H1 (cell line): ENCODE measurements at regions not wholly inside any gene's neighbourhood (a gene's known extent, or its start where the extent isn't known, plus 50 kb on each side); places are given as distances from the start of the nearest gene placed in this dataset.

Experiments
- CTCF ChIA-PET: fragments of 300-600 bp; sonication (Branson Sonifier 250); formaldehyde crosslinking; loops from one replicate; lab custom pipeline; 2021; ENCODE audit not compliant: partially characterized antibody; lab: Charles Lee
- POLR2A ChIA-PET: fragments of 300-600 bp; sonication (Branson Sonifier 250); formaldehyde crosslinking; loops from one replicate; lab custom pipeline; 2021; ENCODE audit warnings: inconsistent platforms; ENCODE audit not compliant: partially characterized antibody; lab: Charles Lee
- DNase-seq, 2 experiments: peaks; one replicate each; pipeline versions ENCODE4 v3.0.0 to v3.0.0-alpha.2; 2010 to 2022; ENCODE audit warnings: low spot score in 2 of 2, low read depth in 1 of 2, mixed read lengths in 1 of 2
- FAIRE-seq: peaks from 2 replicates; lab custom pipeline; 2011; peaks lifted over from hg19 to GRCh38; lab: Jason Lieb, UNC
- H2AFZ ChIP-seq: 2 replicates; pipeline ENCODE4 v1.8.1; 2012; ENCODE audit warnings: low read length, inconsistent platforms
- H2AK5ac ChIP-seq: 2 replicates; pipeline ENCODE4 v1.6.1; 2013; ENCODE audit warnings: low read depth, low read length
- H2BK120ac ChIP-seq: replicated peaks from 2 replicates; pipeline ENCODE3; 2013; ENCODE audit warnings: low read depth, low read length, inconsistent platforms
- H2BK12ac ChIP-seq: 2 replicates; pipeline ENCODE4 v1.6.1; 2013; ENCODE audit warnings: low read depth, low read length
- H2BK15ac ChIP-seq: 2 replicates; pipeline ENCODE4 v1.6.1; 2013; ENCODE audit warnings: low read length
- H2BK20ac ChIP-seq: 2 replicates; pipeline ENCODE4 v1.6.1; 2013; ENCODE audit warnings: low read length
- H2BK5ac ChIP-seq: 2 replicates; pipeline ENCODE4 v1.6.1; 2013; ENCODE audit warnings: low read depth, low read length
- H3K14ac ChIP-seq: 2 replicates; pipeline ENCODE4 v1.6.1; 2013; ENCODE audit warnings: inconsistent platforms; ENCODE audit not compliant: insufficient read length
- H3K18ac ChIP-seq: 2 replicates; pipeline ENCODE4 v1.6.1; 2013; ENCODE audit warnings: low read length; ENCODE audit errors: extremely low read depth
- H3K23ac ChIP-seq: 2 replicates; pipeline ENCODE4 v1.6.1; 2013; ENCODE audit warnings: inconsistent platforms; ENCODE audit not compliant: insufficient read length
- H3K23me2 ChIP-seq: 2 replicates; pipeline ENCODE4 v1.6.1; 2013; ENCODE audit warnings: low read depth, low read length
- H3K27ac ChIP-seq: 2 replicates; pipeline ENCODE4 v1.6.1; 2011; ENCODE audit warnings: low read depth, low read length, inconsistent platforms
- H3K27me3 ChIP-seq, 4 experiments: replicated peaks in 1 of 4; 1 replicate in 1 of 4; 2 replicates in 3 of 4; pipeline versions ENCODE4 v1.6.1 to v1.8.1; 2011 to 2013; ENCODE audit warnings: low read length in 3 of 4, mild to moderate bottlenecking in 3 of 4, inconsistent platforms in 2 of 4, mixed read lengths in 2 of 4, moderate library complexity in 1 of 4; ENCODE audit not compliant: control insufficient read depth in 3 of 4, insufficient read depth in 3 of 4; ENCODE audit errors: extremely low read depth in 1 of 4
- H3K36me3 ChIP-seq, 4 experiments: 2 replicates each; pipeline versions ENCODE4 v1.6.1 to v1.8.1; 2011 to 2013; ENCODE audit warnings: mild to moderate bottlenecking in 4 of 4, low read length in 3 of 4, moderate library complexity in 2 of 4, control low read depth in 1 of 4, inconsistent platforms in 1 of 4; ENCODE audit not compliant: insufficient read depth in 4 of 4, control insufficient read depth in 2 of 4
- H3K4ac ChIP-seq: replicated peaks from 2 replicates; pipeline ENCODE3; 2013; ENCODE audit warnings: low read length, low read depth, mixed read lengths, inconsistent platforms; ENCODE audit not compliant: insufficient read length
- H3K4me1 ChIP-seq, 4 experiments: replicated peaks in 1 of 4; 1 replicate in 1 of 4; 2 replicates in 3 of 4; pipeline versions ENCODE4 v1.6.1 to v1.8.1; 2011 to 2013; ENCODE audit warnings: low read length in 3 of 4, inconsistent platforms in 2 of 4, mixed read lengths in 1 of 4; ENCODE audit not compliant: insufficient read depth in 4 of 4, control insufficient read depth in 3 of 4
- H3K4me2 ChIP-seq, 2 experiments: 2 replicates each; pipeline versions ENCODE4 v1.6.1 to v1.8.1; 2011 to 2013; ENCODE audit warnings: low read depth in 2 of 2, low read length in 2 of 2, control low read depth in 1 of 2, inconsistent platforms in 1 of 2, mild to moderate bottlenecking in 1 of 2; ENCODE audit not compliant: insufficient read depth in 1 of 2
- H3K4me3 ChIP-seq, 4 experiments: fragments of 200-600, 300-600 bp in 1 of 4; sonication (generic), shearing (Covaris generic), sonication (Bioruptor Twin) in 1 of 4; 2 replicates each; pipeline versions ENCODE4 v1.5.1 to v1.8.1; 2011 to 2016; ENCODE audit warnings: low read length in 4 of 4, low read depth in 3 of 4, control low read depth in 2 of 4, inconsistent platforms in 2 of 4, mild to moderate bottlenecking in 2 of 4, mixed read lengths in 1 of 4, moderate library complexity in 1 of 4; ENCODE audit not compliant: insufficient read depth in 2 of 4; ENCODE audit errors: extremely low read depth in 1 of 4
- H3K56ac ChIP-seq: replicated peaks from 2 replicates; pipeline ENCODE3; 2013; ENCODE audit warnings: low read depth, mild to moderate bottlenecking, mixed read lengths, low read length, inconsistent platforms; ENCODE audit not compliant: insufficient read length
- H3K79me1 ChIP-seq: 2 replicates; pipeline ENCODE4 v1.6.1; 2013; ENCODE audit warnings: low read depth, low read length, control low read depth
- H3K79me2 ChIP-seq, 2 experiments: 2 replicates each; pipeline versions ENCODE4 v1.6.1 to v1.8.1; 2012 to 2013; ENCODE audit warnings: low read length in 2 of 2, mild to moderate bottlenecking in 2 of 2, inconsistent platforms in 1 of 2; ENCODE audit not compliant: insufficient read depth in 2 of 2, control insufficient read depth in 1 of 2
- H3K9ac ChIP-seq, 4 experiments: replicated peaks in 1 of 4; 1 replicate in 1 of 4; 2 replicates in 3 of 4; pipeline versions ENCODE4 v1.6.1 to v1.8.1; 2011 to 2013; ENCODE audit warnings: low read depth in 3 of 4, low read length in 3 of 4, control low read depth in 2 of 4, mild to moderate bottlenecking in 2 of 4, moderate library complexity in 2 of 4, inconsistent platforms in 1 of 4; ENCODE audit errors: extremely low read depth in 1 of 4
- H3K9me3 ChIP-seq, 2 experiments: 2 replicates each; pipeline versions ENCODE4 v1.6.1 to v1.8.1; 2012 to 2013; ENCODE audit warnings: mild to moderate bottlenecking in 2 of 2, moderate library complexity in 2 of 2, control low read depth in 1 of 2, inconsistent platforms in 1 of 2, low read depth in 1 of 2, low read length in 1 of 2, mixed read lengths in 1 of 2; ENCODE audit not compliant: insufficient read depth in 2 of 2
- H4K20me1 ChIP-seq, 2 experiments: replicated peaks in 1 of 2; 2 replicates each; pipeline versions ENCODE3 to v1.8.1; 2011 to 2013; ENCODE audit warnings: inconsistent platforms in 2 of 2, low read length in 2 of 2, mild to moderate bottlenecking in 1 of 2; ENCODE audit not compliant: insufficient read depth in 2 of 2, control insufficient read depth in 1 of 2
- H4K5ac ChIP-seq: 2 replicates; pipeline ENCODE4 v1.6.1; 2013; ENCODE audit warnings: low read length, low read depth, mixed read lengths, inconsistent platforms; ENCODE audit not compliant: insufficient read length
- H4K8ac ChIP-seq: 2 replicates; pipeline ENCODE4 v1.8.0; 2013; ENCODE audit warnings: mild to moderate bottlenecking, moderate library complexity, low read length, inconsistent platforms; ENCODE audit not compliant: insufficient read depth; ENCODE audit errors: extremely low read depth
- H4K91ac ChIP-seq: replicated peaks from 2 replicates; pipeline ENCODE3; 2013; ENCODE audit warnings: low read length, mixed read lengths, inconsistent platforms; ENCODE audit not compliant: insufficient read length
- BRCA1 ChIP-seq: IDR thresholded peaks from 2 replicates; pipeline ENCODE4 v1.6.1; 2012; ENCODE audit warnings: low read depth, low read length, improper control_type of control experiment
- CTCF ChIP-seq, 3 experiments: IDR thresholded peaks; 1 replicate in 2 of 3; 2 replicates in 1 of 3; pipeline versions ENCODE4 v1.5.1 to v1.6.1; 2011; ENCODE audit warnings: low read length in 3 of 3, mild to moderate bottlenecking in 3 of 3, inconsistent platforms in 2 of 3, low read depth in 1 of 3, moderate library complexity in 1 of 3; ENCODE audit not compliant: insufficient read depth in 1 of 3; ENCODE audit errors: control extremely low read depth in 1 of 3
- FOSL1 ChIP-seq: IDR thresholded peaks from 2 replicates; pipeline ENCODE4 v1.6.1; 2011; ENCODE audit warnings: mild to moderate bottlenecking, low read depth, low read length, moderate library complexity; ENCODE audit not compliant: insufficient read depth
- HDAC6 ChIP-seq: IDR thresholded peaks from one replicate; pipeline ENCODE4 v1.7.1; 2012; ENCODE audit warnings: low read depth, mild to moderate bottlenecking, inconsistent platforms, low read length, moderate library complexity
- JUN ChIP-seq: IDR thresholded peaks from 2 replicates; pipeline ENCODE4 v1.6.1; 2011; ENCODE audit warnings: low read depth, mild to moderate bottlenecking, improper control_type of control experiment, low read length
- MAFK ChIP-seq: IDR thresholded peaks from 2 replicates; pipeline ENCODE4 v1.6.1; 2012; ENCODE audit warnings: low read depth, mild to moderate bottlenecking, improper control_type of control experiment, low read length
- MAX ChIP-seq: IDR thresholded peaks from 2 replicates; pipeline ENCODE4 v1.6.1; 2012; ENCODE audit warnings: inconsistent platforms
- NANOG ChIP-seq: IDR thresholded peaks from 2 replicates; pipeline ENCODE4 v1.6.1; 2011; ENCODE audit warnings: low read length, low read depth, mild to moderate bottlenecking, inconsistent platforms; ENCODE audit not compliant: insufficient read depth, poor library complexity, severe bottlenecking
- POLR2A ChIP-seq, 2 experiments: IDR thresholded peaks; 1 replicate in 1 of 2; 2 replicates in 1 of 2; pipeline ENCODE4 v1.6.1; 2011; ENCODE audit warnings: low read depth in 2 of 2, low read length in 2 of 2, mild to moderate bottlenecking in 2 of 2; ENCODE audit errors: control extremely low read depth in 1 of 2
- POU5F1 ChIP-seq: IDR thresholded peaks from 2 replicates; pipeline ENCODE4 v1.6.1; 2011; ENCODE audit warnings: low read depth, mild to moderate bottlenecking, low read length, moderate library complexity
- RXRA ChIP-seq: IDR thresholded peaks from 2 replicates; pipeline ENCODE4 v1.6.1; 2011; ENCODE audit warnings: low read depth, mild to moderate bottlenecking, low read length, moderate library complexity; ENCODE audit not compliant: insufficient read depth
- WGBS, 2 experiments: shearing (Covaris generic) in 1 of 2; methylation state at CpG; one replicate each; pipeline versions ENCODE4 v1.1.6 to v1.1.7; 2013 to 2015; ENCODE audit warnings: low lambda C conversion rate in 2 of 2, mixed read lengths in 2 of 2, inconsistent platforms in 1 of 2, low coverage in 1 of 2, missing lambda C conversion rate in 1 of 2; ENCODE audit not compliant: insufficient replicate concordance in 2 of 2, insufficient coverage in 1 of 2, insufficient read length in 1 of 2; ENCODE audit errors: extremely low coverage in 1 of 2, missing lambda C conversion rate in 1 of 2; 5-methylcytosine and 5-hydroxymethylcytosine counted together

- Histone ChIP-seq H4K91ac (no peak overlapping the region), H3K4me2 (no peak overlapping the region), H2BK120ac (no peak overlapping the region), H3K9me3 (no peaks in the 10 kb centered on the region), H4K5ac (no peak overlapping the region), H3K18ac (no peak overlapping the region), H3K23me2 (no peaks in the 10 kb centered on the region), H2AK5ac (no peak overlapping the region), H3K27me3 (no peaks in the 10 kb centered on the region), H2BK12ac (no peak overlapping the region), H3K4ac (no peak overlapping the region), H4K8ac (no peak overlapping the region), H3K23ac (no peak overlapping the region), H4K20me1 (no peaks in the 10 kb centered on the region), H3K9ac (no peak overlapping the region), H2BK15ac (no peak overlapping the region), H3K4me1 (peaks cover 0 to 3% (median 1%) of the 10 kb centered on the region in 4 experiments; a peak in 1 of 7 replicates), H2AFZ (no peak overlapping the region), H3K79me2 (no peaks in the 10 kb centered on the region), H3K27ac (no peak overlapping the region), H3K4me3 (no peak overlapping the region), H3K56ac (no peak overlapping the region), H3K36me3 (no peaks in the 10 kb centered on the region), H2BK5ac (no peak overlapping the region), H3K79me1 (no peaks in the 10 kb centered on the region), H3K14ac (no peak overlapping the region), H2BK20ac (no peak overlapping the region)
- DNase-seq = no peak
- ChIA-PET POLR2A (no interaction called here), CTCF (interaction anchor here (1.4 kb wide), 1 partner anchor 28 kb away, joined by 3 read pairs; no protein-coding TSS in a partner anchor)
- no peak for FAIRE-seq
- 93% methylated on average over 15 of the region's 15 CpGs; no CpG with 5 or more reads in 1 of the 2 experiments for WGBS, 2 experiments
- no peak for TF ChIP-seq POLR2A (IDR thresholded peaks at IDR 0.05; ENCODE audit: control extremely low read depth in 1 of 2, low read depth in 2 of 2, low read length in 2 of 2)
- TF ChIP-seq CTCF (IDR thresholded peaks at IDR 0.05; ENCODE audit: control extremely low read depth in 1 of 3, insufficient read depth in 1 of 3, low read depth in 1 of 3, low read length in 3 of 3) = no peak
- TF ChIP-seq BRCA1 = no peak
- TF ChIP-seq POU5F1 = no peak
- no peak for TF ChIP-seq NANOG
- no peak for TF ChIP-seq FOSL1
- TF ChIP-seq MAX = no peak
- TF ChIP-seq HDAC6 = no peak
- no peak for TF ChIP-seq RXRA
- no peak for TF ChIP-seq MAFK
- TF ChIP-seq JUN = no peak
Measured at GRCh38 chr10:47195274-47195885, 104.6 kb upstream of the GDF10 start.
